Glutamatergic neuron (in vitro differentiated cells): ENCODE measurements at regions not wholly inside any gene's neighbourhood (a gene's known extent, or its start where the extent isn't known, plus 50 kb on each side); places are given as distances from the start of the nearest gene placed in this dataset.

ENCODE experiments used
- DNase-seq: peaks from one replicate; pipeline ENCODE4 v3.0.0; 2022
- H3K27ac Mint-ChIP-seq: one replicate; pipeline ENCODE4 v1.8.0; 2020; ENCODE audit warnings: mild to moderate bottlenecking, mixed read lengths, inconsistent platforms; ENCODE audit not compliant: unreplicated experiment
- H3K27me3 Mint-ChIP-seq: one replicate; pipeline ENCODE4 v1.8.0; 2020; ENCODE audit warnings: mild to moderate bottlenecking, moderate library complexity, mixed read lengths, inconsistent platforms; ENCODE audit not compliant: unreplicated experiment
- H3K36me3 Mint-ChIP-seq: one replicate; pipeline ENCODE4 v1.8.0; 2020; ENCODE audit warnings: mild to moderate bottlenecking, mixed read lengths, inconsistent platforms; ENCODE audit not compliant: unreplicated experiment
- H3K4me1 Mint-ChIP-seq: one replicate; pipeline ENCODE4 v1.8.0; 2020; ENCODE audit warnings: mild to moderate bottlenecking, low read depth, mixed read lengths, inconsistent platforms; ENCODE audit not compliant: unreplicated experiment
- H3K4me3 Mint-ChIP-seq: one replicate; pipeline ENCODE4 v1.8.0; 2020; ENCODE audit warnings: mild to moderate bottlenecking, mixed read lengths, inconsistent platforms; ENCODE audit not compliant: unreplicated experiment
- H3K9me3 Mint-ChIP-seq: one replicate; pipeline ENCODE4 v1.8.0; 2020; ENCODE audit warnings: mild to moderate bottlenecking, moderate library complexity, mixed read lengths, inconsistent platforms; ENCODE audit not compliant: unreplicated experiment
- TF ChIP-seq, protein P1 (sequence below): fragments of 200-600 bp; sonication (generic); IDR thresholded peaks from one replicate; pipeline ENCODE4 v1.5.0; 2021; ENCODE audit not compliant: partially characterized antibody, unreplicated experiment

DNA sequence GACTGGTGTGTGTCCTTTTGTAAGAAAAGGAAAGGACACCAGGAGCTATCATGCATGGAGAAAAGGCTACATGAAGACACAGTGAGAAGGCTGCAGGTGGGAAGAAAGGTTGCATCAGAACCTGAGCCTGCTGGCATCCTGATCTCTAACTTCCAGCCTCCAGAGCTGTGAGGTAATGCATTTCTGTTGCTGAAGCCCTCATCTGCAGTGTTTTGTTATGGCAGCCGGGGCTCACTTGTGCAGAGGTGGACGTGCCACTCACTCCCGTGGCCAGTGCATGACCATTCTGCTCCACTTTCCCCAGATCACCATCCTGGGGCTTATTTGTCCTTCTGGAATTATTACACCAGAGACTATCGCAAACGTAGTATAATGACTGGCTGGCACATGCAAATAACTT lies 155.3 kb downstream of the IRS2 start:
- DNase-seq: no peak
- H3K9me3 Mint-ChIP-seq: peaks cover 2% of the 10 kb centered on the region
- H3K27ac Mint-ChIP-seq: no peak overlapping the region
- H3K4me1 Mint-ChIP-seq: no peaks in the 10 kb centered on the region
- H3K36me3 Mint-ChIP-seq: no peaks in the 10 kb centered on the region
- no peak overlapping the region for H3K4me3 Mint-ChIP-seq
- TF ChIP-seq, protein P1, sequence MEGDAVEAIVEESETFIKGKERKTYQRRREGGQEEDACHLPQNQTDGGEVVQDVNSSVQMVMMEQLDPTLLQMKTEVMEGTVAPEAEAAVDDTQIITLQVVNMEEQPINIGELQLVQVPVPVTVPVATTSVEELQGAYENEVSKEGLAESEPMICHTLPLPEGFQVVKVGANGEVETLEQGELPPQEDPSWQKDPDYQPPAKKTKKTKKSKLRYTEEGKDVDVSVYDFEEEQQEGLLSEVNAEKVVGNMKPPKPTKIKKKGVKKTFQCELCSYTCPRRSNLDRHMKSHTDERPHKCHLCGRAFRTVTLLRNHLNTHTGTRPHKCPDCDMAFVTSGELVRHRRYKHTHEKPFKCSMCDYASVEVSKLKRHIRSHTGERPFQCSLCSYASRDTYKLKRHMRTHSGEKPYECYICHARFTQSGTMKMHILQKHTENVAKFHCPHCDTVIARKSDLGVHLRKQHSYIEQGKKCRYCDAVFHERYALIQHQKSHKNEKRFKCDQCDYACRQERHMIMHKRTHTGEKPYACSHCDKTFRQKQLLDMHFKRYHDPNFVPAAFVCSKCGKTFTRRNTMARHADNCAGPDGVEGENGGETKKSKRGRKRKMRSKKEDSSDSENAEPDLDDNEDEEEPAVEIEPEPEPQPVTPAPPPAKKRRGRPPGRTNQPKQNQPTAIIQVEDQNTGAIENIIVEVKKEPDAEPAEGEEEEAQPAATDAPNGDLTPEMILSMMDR: no peak
- no peaks in the 10 kb centered on the region for H3K27me3 Mint-ChIP-seq

DNA sequence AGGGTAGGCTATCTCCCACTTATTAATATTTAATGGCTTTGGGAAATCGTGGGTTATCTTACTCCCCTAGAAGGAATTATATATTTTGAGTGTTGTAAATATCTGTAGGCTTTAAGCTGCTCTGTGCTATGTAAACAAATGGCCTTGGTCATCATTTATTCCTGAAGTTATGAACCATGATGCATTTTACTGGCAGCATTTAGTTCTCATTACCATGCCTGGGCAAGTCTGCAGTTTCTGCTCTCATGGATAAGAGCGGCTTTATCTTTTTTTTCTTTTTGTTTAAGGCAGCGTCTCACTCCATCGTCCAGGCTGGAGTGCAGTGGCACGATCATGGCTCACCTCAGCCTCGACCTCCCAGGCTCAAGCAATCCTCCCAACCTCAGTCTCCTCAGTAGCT lies 156.1 kb downstream of the IRS2 start:
- no peak overlapping the region for H3K4me3 Mint-ChIP-seq
- H3K4me1 Mint-ChIP-seq: no peaks in the 10 kb centered on the region
- H3K36me3 Mint-ChIP-seq: no peaks in the 10 kb centered on the region
- H3K27ac Mint-ChIP-seq: no peak overlapping the region
- TF ChIP-seq, protein P1: no peak
- no peak for DNase-seq
- H3K27me3 Mint-ChIP-seq: no peaks in the 10 kb centered on the region
- H3K9me3 Mint-ChIP-seq: peaks cover 2% of the 10 kb centered on the region

DNA sequence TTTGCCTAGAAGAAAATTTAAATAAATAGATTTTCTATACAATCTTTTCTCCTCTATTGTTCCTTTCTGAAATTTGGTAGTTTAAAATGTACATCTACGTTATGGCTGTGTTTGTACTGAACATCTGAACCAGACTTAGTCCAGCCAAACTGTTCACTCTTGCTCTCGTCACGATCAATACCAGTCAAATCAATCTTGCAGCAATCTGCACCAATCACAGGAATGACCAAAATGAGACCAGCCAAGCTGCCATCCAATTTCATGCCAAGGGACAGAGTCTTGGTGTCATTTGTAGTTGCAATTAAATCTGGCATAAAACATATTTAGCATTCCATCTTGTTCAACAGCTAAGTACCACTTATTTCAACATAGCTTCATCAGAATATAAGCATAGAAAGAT lies 156.6 kb downstream of the IRS2 start:
- Mint-ChIP-seq H3K4me1 (no peaks in the 10 kb centered on the region), H3K9me3 (peaks cover 2% of the 10 kb centered on the region), H3K27me3 (no peaks in the 10 kb centered on the region), H3K4me3 (no peak overlapping the region), H3K27ac (no peak overlapping the region), H3K36me3 (no peaks in the 10 kb centered on the region)
- no peak for DNase-seq
- TF ChIP-seq, protein P1: no peak

- Mint-ChIP-seq H3K27me3 (no peaks in the 10 kb centered on the region), H3K27ac (no peak overlapping the region), H3K9me3 (no peaks in the 10 kb centered on the region), H3K4me1 (no peaks in the 10 kb centered on the region), H3K4me3 (no peak overlapping the region), H3K36me3 (no peaks in the 10 kb centered on the region)
- no peak for DNase-seq
- TF ChIP-seq, protein P1: no peak
These were observed 158.1 kb downstream of the IRS2 start for GRCh38 chr13:109628251-109628699.

GRCh38 chr13:109627649-109628048 lies 158.7 kb downstream of the IRS2 start:
- Mint-ChIP-seq H3K27ac (no peak overlapping the region), H3K4me1 (no peaks in the 10 kb centered on the region), H3K4me3 (no peak overlapping the region), H3K27me3 (no peaks in the 10 kb centered on the region), H3K36me3 (no peaks in the 10 kb centered on the region), H3K9me3 (no peaks in the 10 kb centered on the region)
- DNase-seq: no peak
- TF ChIP-seq, protein P1: no peak
